Body of pancreas (tissue), 4 donors: ENCODE measurements at regions not wholly inside any gene's neighbourhood (a gene's known extent, or its start where the extent isn't known, plus 50 kb on each side); places are given as distances from the start of the nearest gene placed in this dataset.

Source experiments
- POLR2A ChIP-seq, 3 donors: fragments of 450-650 bp; IDR thresholded peaks; one replicate each; pipeline ENCODE4 v1.6.1; 2016; ENCODE audit warnings: antibody characterized with exemption in 3 of 3, mild to moderate bottlenecking in 2 of 3
- TF ChIP-seq, protein P1 (sequence below), 7 experiments: fragments of 450-650 bp in 4 of 7; fragments of 200-600 bp in 3 of 7; sonication (generic) in 3 of 7; IDR thresholded peaks; one replicate each; pipeline ENCODE4 v1.5.1; 2016 to 2019; ENCODE audit warnings: antibody characterized with exemption in 7 of 7

DNA sequence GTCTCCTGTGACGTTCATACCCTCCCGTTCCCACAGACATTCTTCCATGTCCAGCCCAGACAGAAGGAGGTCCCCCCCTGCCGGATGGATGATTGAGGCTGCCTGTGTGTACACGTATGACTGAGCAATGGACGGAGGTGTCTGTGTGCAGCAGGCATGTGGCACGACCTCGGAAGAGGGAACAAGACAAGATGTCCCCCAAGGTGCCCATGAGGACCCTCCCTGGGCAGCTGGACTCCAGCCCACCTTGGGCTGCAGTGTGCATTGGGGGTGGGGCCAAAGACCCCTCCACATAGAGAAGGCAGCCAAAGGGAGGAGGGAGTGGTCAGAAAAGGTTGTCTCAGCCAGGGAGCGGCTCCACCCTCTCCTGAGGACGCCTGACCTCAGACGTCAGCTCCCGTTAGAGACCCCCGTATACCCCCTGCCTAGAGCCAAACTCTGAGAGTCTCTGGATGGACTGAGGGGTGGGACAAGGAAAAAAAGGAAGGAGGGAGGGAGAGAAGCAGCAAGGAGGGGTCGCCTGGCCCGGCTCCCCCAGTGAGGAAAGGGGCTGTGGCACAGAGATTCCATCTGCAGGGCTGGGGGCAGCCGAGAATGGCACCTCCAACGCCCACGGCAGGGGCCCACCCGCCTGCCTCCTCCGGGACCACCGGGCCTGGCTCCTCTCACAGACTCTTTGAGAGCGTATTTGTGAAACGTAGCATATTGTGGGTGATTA is 92.9 kb upstream of the BHLHE23 start:
- TF ChIP-seq, protein P1, sequence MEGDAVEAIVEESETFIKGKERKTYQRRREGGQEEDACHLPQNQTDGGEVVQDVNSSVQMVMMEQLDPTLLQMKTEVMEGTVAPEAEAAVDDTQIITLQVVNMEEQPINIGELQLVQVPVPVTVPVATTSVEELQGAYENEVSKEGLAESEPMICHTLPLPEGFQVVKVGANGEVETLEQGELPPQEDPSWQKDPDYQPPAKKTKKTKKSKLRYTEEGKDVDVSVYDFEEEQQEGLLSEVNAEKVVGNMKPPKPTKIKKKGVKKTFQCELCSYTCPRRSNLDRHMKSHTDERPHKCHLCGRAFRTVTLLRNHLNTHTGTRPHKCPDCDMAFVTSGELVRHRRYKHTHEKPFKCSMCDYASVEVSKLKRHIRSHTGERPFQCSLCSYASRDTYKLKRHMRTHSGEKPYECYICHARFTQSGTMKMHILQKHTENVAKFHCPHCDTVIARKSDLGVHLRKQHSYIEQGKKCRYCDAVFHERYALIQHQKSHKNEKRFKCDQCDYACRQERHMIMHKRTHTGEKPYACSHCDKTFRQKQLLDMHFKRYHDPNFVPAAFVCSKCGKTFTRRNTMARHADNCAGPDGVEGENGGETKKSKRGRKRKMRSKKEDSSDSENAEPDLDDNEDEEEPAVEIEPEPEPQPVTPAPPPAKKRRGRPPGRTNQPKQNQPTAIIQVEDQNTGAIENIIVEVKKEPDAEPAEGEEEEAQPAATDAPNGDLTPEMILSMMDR (IDR thresholded peaks at IDR 0.05), result no peak
- no peak for TF ChIP-seq POLR2A (IDR thresholded peaks at IDR 0.05)
